ENCODE measurements at regions not wholly inside any gene's neighbourhood (a gene's known extent, or its start where the extent isn't known, plus 50 kb on each side); places are given as distances from the start of the nearest gene placed in this dataset.

DNA sequence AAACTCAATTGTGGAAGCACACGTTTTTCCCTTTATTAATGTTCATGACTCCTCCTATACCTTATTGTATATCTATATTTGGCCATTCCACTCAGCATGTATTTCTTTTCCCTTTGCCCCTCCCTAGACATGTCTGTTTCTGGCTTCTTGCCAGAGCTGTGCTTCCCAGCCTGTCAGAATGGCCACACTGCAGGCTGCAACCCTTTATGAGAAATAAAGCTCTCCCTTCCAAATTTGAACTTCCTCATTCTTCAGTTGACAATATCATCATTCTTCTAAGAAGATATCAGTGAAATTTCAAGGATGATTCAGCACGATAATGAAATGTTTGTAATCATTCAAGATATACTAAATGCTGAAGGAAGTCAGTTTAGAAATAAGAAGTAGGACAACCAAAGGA lies 107.6 kb upstream of the PRSS3 start:
- TF ChIP-seq, protein P1, sequence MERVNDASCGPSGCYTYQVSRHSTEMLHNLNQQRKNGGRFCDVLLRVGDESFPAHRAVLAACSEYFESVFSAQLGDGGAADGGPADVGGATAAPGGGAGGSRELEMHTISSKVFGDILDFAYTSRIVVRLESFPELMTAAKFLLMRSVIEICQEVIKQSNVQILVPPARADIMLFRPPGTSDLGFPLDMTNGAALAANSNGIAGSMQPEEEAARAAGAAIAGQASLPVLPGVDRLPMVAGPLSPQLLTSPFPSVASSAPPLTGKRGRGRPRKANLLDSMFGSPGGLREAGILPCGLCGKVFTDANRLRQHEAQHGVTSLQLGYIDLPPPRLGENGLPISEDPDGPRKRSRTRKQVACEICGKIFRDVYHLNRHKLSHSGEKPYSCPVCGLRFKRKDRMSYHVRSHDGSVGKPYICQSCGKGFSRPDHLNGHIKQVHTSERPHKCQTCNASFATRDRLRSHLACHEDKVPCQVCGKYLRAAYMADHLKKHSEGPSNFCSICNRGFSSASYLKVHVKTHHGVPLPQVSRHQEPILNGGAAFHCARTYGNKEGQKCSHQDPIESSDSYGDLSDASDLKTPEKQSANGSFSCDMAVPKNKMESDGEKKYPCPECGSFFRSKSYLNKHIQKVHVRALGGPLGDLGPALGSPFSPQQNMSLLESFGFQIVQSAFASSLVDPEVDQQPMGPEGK (CRISPR knock-in tag; IDR thresholded peaks at IDR 0.05; ENCODE audit: borderline replicate concordance) = no peak
- TF ChIP-seq ZNF70 (CRISPR knock-in tag; IDR thresholded peaks at IDR 0.05) (no peak), ARNTL (CRISPR knock-in tag; IDR thresholded peaks at IDR 0.05; ENCODE audit: borderline replicate concordance, low read depth) (no peak), ZFP3 (CRISPR knock-in tag; IDR thresholded peaks at IDR 0.05) (no peak), ZFP30 (CRISPR knock-in tag; IDR thresholded peaks at IDR 0.05) (0 out of 2 replicates have a peak, but pooled peaks have one; percentile 9)

Data from SK-N-SH treated with all-trans-retinoic acid at 6 μM for 48 hours (cell line).